ENCODE measurements at regions not wholly inside any gene's neighbourhood (a gene's known extent, or its start where the extent isn't known, plus 50 kb on each side); places are given as distances from the start of the nearest gene placed in this dataset.
"Not testable (repeated sequence)": the region's sequence is repeated elsewhere in the genome, so short reads cannot be mapped to it uniquely, and the experiment has no call there.

DNA sequence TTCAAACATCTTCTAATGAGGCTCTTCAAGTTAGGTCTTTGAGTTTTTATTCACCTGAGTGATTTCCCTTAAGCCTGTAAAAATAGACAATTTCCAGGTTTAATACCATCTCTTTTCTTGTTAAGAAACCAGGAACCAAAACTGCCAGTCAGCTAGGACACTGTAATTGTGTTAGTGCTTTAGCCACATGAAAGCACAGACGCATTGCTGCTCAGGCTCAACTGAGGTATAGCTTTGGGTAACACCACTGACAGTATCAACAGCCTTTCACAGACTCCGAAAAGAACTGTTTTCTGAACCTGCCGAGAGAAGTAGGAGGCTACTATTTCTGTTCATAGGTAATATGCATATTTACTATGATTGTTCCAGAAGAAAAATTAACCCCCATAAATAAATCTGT is 768.7 kb downstream of the ETS1 start:
- Mint-ChIP-seq H3K9me3 (no peaks in the 10 kb centered on the region), H3K27me3 (ENCODE audit: low read depth) (peaks cover 9% of the 10 kb centered on the region), H3K36me3 (ENCODE audit: insufficient read depth) (no peaks in the 10 kb centered on the region), H3K4me1 (ENCODE audit: low read depth) (no peaks in the 10 kb centered on the region), H3K4me3 (no peak overlapping the region)
- DNase-seq: no peak
- no peak for ATAC-seq

DNA sequence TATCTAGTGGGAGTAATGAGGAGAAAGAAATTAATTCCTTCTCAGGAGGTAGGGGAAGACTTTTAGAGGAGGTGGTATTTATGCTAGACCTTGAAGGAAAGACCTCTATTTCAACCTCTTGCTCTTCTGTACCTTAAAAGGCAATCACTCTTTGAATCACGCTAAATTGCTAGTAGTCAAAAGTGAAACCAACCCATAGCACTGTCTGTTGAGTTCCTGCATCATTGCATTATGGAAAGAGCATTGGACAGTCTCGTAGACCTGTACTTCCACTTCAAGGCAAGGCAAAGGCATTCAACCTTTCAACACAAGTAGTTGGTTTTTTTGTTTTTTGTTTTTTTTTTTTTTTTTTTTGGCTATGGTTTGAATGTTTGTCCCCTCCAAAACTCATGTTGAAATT is 770.4 kb downstream of the ETS1 start:
- H3K4me1 Mint-ChIP-seq (ENCODE audit: low read depth): no peaks in the 10 kb centered on the region
- H3K9me3 Mint-ChIP-seq: no peaks in the 10 kb centered on the region
- H3K27me3 Mint-ChIP-seq (ENCODE audit: low read depth): peaks cover 8% of the 10 kb centered on the region
- no peak for ATAC-seq
- no peaks in the 10 kb centered on the region for H3K36me3 Mint-ChIP-seq (ENCODE audit: insufficient read depth)
- DNase-seq: no peak
- H3K4me3 Mint-ChIP-seq: no peak overlapping the region

DNA sequence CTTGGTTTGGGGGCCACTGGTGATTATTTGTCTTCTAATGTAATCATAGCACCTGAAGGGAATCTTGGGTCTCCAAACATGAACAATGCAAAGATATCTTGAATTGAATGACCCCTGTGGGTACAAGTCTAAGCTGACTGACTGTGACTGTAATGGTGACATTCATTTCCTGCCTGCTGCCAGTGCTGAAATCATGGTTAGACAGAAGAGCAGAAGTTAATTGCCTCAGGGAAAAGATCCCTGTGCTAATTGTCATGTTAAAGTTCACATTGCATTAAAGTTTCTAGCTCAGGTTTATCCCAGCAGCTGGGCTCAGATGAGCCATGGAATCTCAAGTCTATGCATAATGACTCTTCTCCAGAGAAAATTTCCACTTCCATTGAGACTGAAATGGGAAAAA is 772.0 kb downstream of the ETS1 start:
- DNase-seq (no peak), ATAC-seq (no peak)
- H3K36me3 Mint-ChIP-seq (ENCODE audit: insufficient read depth): no peaks in the 10 kb centered on the region
- no peak overlapping the region for H3K4me3 Mint-ChIP-seq
- H3K9me3 Mint-ChIP-seq: no peaks in the 10 kb centered on the region
- no peaks in the 10 kb centered on the region for H3K4me1 Mint-ChIP-seq (ENCODE audit: low read depth)
- peaks cover 14% of the 10 kb centered on the region for H3K27me3 Mint-ChIP-seq (ENCODE audit: low read depth)

DNA sequence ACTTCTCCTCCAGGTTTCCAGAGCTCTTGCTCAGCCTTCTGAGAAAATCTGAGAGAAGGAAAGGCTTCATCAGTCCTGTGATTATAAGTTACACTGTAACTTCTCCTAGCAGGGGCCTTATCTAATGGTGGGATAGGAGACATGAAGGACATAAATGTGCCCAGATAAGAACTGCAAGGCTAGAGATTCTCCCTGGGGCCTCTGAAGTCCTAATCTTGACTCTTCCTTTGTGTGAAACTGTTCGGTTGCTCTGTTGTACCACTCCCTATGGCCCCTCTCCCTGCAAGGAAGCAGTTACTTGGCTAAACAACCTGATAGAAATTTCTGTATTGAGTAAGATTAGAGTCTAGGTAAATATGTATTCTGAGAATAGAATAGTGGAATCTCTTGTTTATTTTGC is 780.9 kb downstream of the ETS1 start:
- Mint-ChIP-seq H3K27me3 (ENCODE audit: low read depth) (peaks cover 12% of the 10 kb centered on the region), H3K4me1 (ENCODE audit: low read depth) (no peaks in the 10 kb centered on the region), H3K4me3 (no peak overlapping the region), H3K36me3 (ENCODE audit: insufficient read depth) (no peaks in the 10 kb centered on the region), H3K9me3 (no peaks in the 10 kb centered on the region)
- ATAC-seq: no peak
- no peak for DNase-seq

DNA sequence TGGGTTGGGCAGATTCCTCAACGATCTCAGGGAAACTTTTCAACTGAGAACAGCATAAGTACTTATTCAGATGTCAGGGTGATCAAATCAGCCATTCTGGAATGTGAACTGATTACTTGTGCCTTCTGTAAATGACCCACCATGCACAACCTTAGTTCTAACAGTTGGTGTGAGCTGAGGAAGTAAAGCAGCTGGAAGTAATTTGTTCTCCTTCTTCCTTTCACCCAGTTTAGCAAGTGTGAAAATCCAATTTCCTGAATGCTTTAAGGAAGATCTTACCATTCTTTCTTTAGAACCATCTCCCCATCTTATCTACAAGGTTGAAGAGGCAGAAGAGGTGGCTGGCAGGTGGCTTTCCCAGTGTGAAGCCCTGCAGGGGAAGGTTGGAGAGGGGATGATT is 781.6 kb downstream of the ETS1 start:
- no peaks in the 10 kb centered on the region for H3K4me1 Mint-ChIP-seq (ENCODE audit: low read depth)
- H3K27me3 Mint-ChIP-seq (ENCODE audit: low read depth): peaks cover 8% of the 10 kb centered on the region
- no peaks in the 10 kb centered on the region for H3K36me3 Mint-ChIP-seq (ENCODE audit: insufficient read depth)
- DNase-seq: no peak
- no peak overlapping the region for H3K4me3 Mint-ChIP-seq
- ATAC-seq: no peak
- H3K9me3 Mint-ChIP-seq: no peaks in the 10 kb centered on the region

DNA sequence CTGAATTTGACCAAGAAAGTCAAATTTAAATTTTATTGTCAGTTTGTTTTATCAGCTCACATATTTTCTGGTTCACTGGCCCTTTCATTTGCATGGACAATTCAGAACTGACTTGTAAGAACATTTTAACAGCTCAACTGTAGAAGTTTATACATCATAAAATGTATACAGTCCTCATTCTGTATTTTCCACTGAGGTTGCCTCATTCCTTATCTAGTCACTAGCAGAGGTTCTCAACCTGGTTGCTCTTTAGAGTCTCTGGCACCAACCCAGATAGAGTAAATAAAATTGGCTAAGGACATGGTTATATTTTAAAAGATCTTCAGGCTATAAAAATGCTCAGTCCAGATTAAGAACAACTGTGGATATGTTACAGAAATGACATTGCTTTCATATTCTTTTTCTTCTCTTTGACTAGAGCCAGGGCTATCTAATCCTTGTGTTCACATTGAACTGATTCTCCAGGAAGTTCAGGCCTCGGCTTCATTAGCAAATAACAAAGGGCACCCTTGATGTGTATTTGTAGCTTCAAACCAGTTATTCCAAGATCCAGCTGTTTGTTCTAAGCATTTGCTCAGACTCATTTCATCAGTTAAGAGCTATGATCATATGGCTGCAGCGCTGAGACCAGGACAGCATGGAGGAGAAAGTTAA is 782.5 kb downstream of the ETS1 start:
- Mint-ChIP-seq H3K4me3 (no peak overlapping the region), H3K9me3 (no peaks in the 10 kb centered on the region), H3K27me3 (ENCODE audit: low read depth) (peaks cover 6% of the 10 kb centered on the region), H3K36me3 (ENCODE audit: insufficient read depth) (no peaks in the 10 kb centered on the region), H3K4me1 (ENCODE audit: low read depth) (no peaks in the 10 kb centered on the region)
- no peak for ATAC-seq
- DNase-seq: no peak

DNA sequence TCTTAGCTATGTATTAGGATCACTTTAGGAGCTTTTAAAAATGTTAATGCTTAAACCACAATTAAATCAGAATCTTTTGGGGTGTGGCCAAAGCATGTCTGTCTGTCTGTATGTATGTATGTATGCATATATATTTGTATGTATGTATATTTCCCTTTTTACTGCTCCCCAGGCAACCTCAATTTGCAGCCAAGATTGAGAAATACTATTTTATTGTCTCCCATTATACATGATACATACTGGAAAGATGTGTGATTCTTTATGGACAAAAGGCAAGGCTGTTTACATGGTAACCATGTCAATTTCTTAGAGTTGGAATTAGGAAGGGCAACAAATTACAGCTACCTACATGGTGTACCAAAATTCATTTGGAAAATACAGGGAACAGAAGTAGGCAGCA is 783.6 kb downstream of the ETS1 start:
- Mint-ChIP-seq H3K4me1 (ENCODE audit: low read depth) (no peaks in the 10 kb centered on the region), H3K36me3 (ENCODE audit: insufficient read depth) (no peaks in the 10 kb centered on the region)
- DNase-seq: no peak

DNA sequence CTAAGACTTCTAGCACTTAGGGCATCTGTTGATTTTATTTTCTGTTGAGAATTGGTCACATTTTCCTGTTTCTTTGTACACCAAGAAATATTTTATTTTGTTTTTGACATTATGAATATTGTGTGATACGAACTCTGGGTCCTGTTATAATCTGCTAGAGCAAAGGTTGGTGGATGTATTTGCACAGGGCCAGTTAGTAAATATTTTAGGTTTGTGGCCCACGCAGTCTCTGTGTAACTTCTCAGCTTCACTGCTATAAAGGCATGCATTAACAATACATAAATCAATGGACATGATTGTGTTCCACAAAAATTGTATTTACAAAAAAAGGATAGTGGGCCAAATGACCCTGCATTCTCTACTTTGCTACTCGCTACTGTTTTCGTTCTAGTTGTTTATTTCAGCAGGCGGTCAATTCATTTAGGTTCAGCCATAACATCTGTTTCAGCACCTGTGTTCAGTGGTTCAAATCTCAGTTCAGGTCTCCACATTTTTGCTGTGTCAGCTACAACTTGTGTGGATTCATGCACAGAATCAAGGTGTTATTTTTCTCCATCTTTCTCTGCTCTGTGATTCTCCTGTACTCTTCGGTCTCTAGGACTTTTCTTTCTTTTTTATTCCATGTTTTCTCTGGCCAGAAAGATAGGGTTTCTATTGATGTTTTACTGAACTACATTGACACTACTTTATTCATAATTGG is 786.2 kb downstream of the ETS1 start:
- DNase-seq (no peak), ATAC-seq (no peak)
- H3K4me1 Mint-ChIP-seq (ENCODE audit: low read depth): no peaks in the 10 kb centered on the region
- H3K36me3 Mint-ChIP-seq (ENCODE audit: insufficient read depth): no peaks in the 10 kb centered on the region
- no peak overlapping the region for H3K4me3 Mint-ChIP-seq
- H3K27me3 Mint-ChIP-seq (ENCODE audit: low read depth): peaks cover 3% of the 10 kb centered on the region
- H3K9me3 Mint-ChIP-seq: no peaks in the 10 kb centered on the region

More for the DNA sequence above, 783.6 kb downstream of the ETS1 start:
- no peak for ATAC-seq
- Mint-ChIP-seq H3K9me3 (no peaks in the 10 kb centered on the region), H3K4me3 (no peak overlapping the region), H3K27me3 (ENCODE audit: low read depth) (peaks cover 5% of the 10 kb centered on the region)

DNA sequence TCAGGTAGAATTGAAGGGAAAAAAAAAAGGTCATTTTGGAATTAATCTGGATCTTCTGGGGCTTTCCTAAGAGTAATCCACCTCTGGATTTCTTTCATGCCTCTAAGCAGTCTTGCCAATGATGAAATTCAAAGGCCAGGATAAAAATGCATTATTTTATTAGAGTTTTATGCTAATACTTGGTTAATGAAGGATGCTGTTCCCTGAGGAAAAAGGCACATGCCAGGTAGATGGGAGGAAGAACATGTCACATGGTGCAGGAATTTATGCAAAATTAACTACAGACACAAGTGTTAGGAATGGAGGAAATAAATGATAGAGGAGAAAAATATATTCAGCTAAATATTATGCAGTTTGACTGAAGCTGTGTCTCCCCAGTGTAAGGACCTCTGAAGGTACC is 792.0 kb downstream of the ETS1 start:
- Mint-ChIP-seq H3K4me1 (ENCODE audit: low read depth) (no peaks in the 10 kb centered on the region), H3K36me3 (ENCODE audit: insufficient read depth) (no peaks in the 10 kb centered on the region), H3K27me3 (ENCODE audit: low read depth) (no peaks in the 10 kb centered on the region), H3K9me3 (no peaks in the 10 kb centered on the region), H3K4me3 (no peak overlapping the region)
- ATAC-seq: no peak
- no peak for DNase-seq

DNA sequence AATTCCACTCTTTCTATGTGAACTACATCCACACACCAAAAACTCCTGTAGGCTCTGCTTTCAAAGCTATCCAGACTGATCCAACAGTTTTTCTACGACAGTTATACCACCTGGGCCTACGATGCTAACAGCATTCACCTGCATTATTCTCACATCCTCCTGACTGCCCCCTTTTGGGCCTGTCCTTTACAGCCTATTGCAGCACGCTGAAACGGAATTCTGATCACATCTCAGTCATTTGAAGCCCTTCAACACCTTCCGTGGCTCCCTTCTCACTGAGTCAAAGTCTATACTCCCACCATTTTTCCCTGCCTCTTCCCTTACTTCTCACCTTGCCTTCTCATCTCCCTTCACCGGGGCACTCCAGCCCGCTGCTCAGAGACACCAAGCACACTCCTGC is 791.3 kb upstream of the KIRREL3 start:
- Mint-ChIP-seq H3K27me3 (ENCODE audit: low read depth) (no peaks in the 10 kb centered on the region), H3K4me1 (ENCODE audit: low read depth) (no peaks in the 10 kb centered on the region), H3K4me3 (no peak overlapping the region), H3K36me3 (ENCODE audit: insufficient read depth) (no peaks in the 10 kb centered on the region), H3K9me3 (no peaks in the 10 kb centered on the region)
- ATAC-seq: no peak
- DNase-seq: no peak

DNA sequence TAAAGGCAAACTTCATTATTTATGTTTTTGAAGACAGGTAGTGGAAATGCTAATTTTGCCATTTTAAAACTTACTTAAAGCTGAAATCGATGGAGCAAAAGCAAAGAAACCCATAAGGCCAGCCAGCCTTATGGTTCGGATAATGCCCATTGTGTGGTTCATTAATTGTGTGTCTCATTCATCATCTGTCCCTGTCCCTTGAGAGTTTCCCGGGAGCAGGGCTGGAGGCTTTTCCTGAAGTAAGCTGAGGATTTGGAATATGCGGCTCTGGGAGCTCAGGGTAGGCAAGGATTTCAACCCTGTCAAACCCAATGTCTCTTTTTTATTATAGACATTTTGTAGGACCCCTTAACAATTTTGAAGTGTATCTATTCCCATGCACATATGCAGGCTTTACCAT is 790.0 kb upstream of the KIRREL3 start:
- peaks cover 4% of the 10 kb centered on the region for H3K27me3 Mint-ChIP-seq (ENCODE audit: low read depth)
- no peaks in the 10 kb centered on the region for H3K4me1 Mint-ChIP-seq (ENCODE audit: low read depth)
- DNase-seq (no peak), ATAC-seq (no peak)
- no peaks in the 10 kb centered on the region for H3K9me3 Mint-ChIP-seq
- H3K4me3 Mint-ChIP-seq: no peak overlapping the region
- H3K36me3 Mint-ChIP-seq (ENCODE audit: insufficient read depth): no peaks in the 10 kb centered on the region

DNA sequence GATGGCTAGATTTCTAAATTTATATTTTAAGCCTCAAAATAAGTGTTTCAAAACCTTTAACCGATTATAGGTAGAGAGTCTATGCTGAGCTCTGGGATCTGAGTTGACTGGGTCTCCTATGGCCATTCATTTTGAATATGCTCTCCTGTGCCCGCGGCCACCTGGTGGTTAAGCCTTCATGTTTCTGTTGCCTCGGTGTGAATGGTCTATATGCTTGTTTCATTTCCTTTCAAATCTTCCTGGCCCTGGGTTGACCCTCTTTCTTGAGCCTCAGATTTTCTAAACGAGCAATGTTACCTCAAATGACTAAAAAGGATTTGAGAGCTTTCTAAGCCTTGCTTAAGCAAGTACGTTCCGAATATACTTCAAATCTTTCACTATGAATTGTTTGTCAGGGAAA is 789.4 kb upstream of the KIRREL3 start:
- no peaks in the 10 kb centered on the region for H3K9me3 Mint-ChIP-seq
- peaks cover 4% of the 10 kb centered on the region for H3K27me3 Mint-ChIP-seq (ENCODE audit: low read depth)
- H3K4me1 Mint-ChIP-seq (ENCODE audit: low read depth): no peaks in the 10 kb centered on the region
- ATAC-seq (no peak), DNase-seq (no peak)
- no peaks in the 10 kb centered on the region for H3K36me3 Mint-ChIP-seq (ENCODE audit: insufficient read depth)
- no peak overlapping the region for H3K4me3 Mint-ChIP-seq

DNA sequence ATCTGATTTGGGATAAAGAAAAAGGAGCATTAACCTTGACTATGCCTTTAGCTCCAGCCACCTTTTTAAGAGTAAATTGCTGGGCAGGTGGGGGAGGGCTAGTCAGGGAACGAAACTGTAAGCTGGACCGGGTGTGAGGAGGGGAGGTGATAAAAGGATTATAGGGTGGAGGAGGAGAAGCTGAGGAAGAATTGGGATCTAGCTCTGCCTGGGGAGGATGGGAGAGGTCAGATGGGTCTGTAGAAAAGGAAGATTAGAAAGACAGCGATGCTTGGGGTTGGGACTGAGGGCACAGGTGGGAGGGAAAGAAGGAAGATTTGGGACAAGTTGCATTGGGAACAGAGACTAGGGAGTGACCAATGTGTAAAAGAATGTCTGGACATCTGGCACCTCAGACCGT is 772.4 kb upstream of the KIRREL3 start:
- not testable (repeated sequence) for H3K36me3 Mint-ChIP-seq (ENCODE audit: insufficient read depth); H3K27me3 Mint-ChIP-seq (ENCODE audit: low read depth); H3K4me1 Mint-ChIP-seq (ENCODE audit: low read depth); H3K4me3 Mint-ChIP-seq; DNase-seq; ATAC-seq; H3K9me3 Mint-ChIP-seq

DNA sequence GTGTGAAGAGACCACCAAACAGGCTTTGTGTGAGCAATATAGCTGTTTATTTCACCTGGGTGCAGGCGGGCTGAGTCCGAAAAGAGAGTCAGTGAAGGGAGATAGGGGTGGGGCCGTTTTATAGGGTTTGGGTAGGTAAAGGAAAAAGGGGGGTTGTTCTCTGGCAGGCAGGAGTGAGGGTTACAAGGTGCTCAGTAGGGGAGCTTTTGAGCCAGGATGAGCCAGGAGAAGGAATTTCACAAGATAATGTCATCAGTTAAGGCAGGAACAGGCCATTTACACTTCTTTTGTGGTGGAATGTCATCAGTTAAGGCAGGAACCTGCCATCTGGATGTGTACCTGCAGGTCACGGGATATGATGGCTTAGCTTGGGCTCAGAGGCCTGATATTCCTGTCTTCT is 768.4 kb upstream of the KIRREL3 start:
- H3K9me3 Mint-ChIP-seq; H3K4me1 Mint-ChIP-seq (ENCODE audit: low read depth); DNase-seq; H3K27me3 Mint-ChIP-seq (ENCODE audit: low read depth); ATAC-seq; H3K36me3 Mint-ChIP-seq (ENCODE audit: insufficient read depth); H3K4me3 Mint-ChIP-seq: not testable (repeated sequence)

DNA sequence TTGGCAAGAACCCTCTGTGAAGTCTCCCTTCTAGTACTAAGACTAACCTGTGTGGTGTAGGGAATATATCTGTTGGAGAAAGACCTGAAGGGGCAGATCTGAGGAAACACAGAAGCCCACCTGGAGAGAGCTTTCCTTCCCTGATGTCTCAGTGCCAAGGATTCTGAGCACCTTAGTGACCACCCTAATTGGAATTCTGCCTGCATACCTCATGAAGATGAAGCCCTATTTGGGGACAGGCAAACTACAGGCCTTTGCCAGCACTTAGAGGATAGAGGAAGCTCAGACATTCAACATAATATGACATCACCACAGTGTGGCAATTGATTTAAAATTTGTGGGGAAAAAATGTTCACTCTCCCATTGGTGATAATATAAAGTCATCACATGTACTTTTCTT is 766.2 kb upstream of the KIRREL3 start:
- no peak for ATAC-seq
- Mint-ChIP-seq H3K4me1 (ENCODE audit: low read depth) (no peaks in the 10 kb centered on the region), H3K36me3 (ENCODE audit: insufficient read depth) (no peaks in the 10 kb centered on the region), H3K9me3 (no peaks in the 10 kb centered on the region), H3K4me3 (no peak overlapping the region), H3K27me3 (ENCODE audit: low read depth) (peaks cover 3% of the 10 kb centered on the region)
- DNase-seq: no peak
